CD4-positive, alpha-beta T cell (primary cell): ENCODE measurements at regions not wholly inside any gene's neighbourhood (a gene's known extent, or its start where the extent isn't known, plus 50 kb on each side); places are given as distances from the start of the nearest gene placed in this dataset.
A peak's percentile ranks its signal among the peaks of the same experiment; 100 is the strongest.

Source experiments
- ATAC-seq: fragments of 200-7000 bp; cut with Tn5 transposase; one replicate; pipeline ENCODE4 v1.10.0; 2022; ENCODE audit warnings: mild to moderate bottlenecking; ENCODE audit not compliant: poor library complexity
- CTCF ChIA-PET: fragments of 350-600 bp; sonication (Branson Sonifier 250); formaldehyde crosslinking; loops from one replicate; lab custom pipeline; 2021; ENCODE audit warnings: antibody characterized with exemption, inconsistent platforms; lab: Charles Lee
- POLR2A ChIA-PET: fragments of 350-600 bp; sonication (Branson Sonifier 250); formaldehyde crosslinking; loops from one replicate; lab custom pipeline; 2021; ENCODE audit warnings: antibody characterized with exemption, inconsistent platforms; lab: Charles Lee
- DNase-seq, 14 experiments: peaks; one replicate each; pipeline ENCODE4 v3.0.0-alpha.2; 2013 to 2020; ENCODE audit warnings: mixed read lengths in 2 of 14
- H3K27ac ChIP-seq, 2 donors: one replicate each; pipeline versions ENCODE4 v1.5.1 to v1.7.0; 2013; ENCODE audit warnings: low read length in 2 of 2, low read depth in 1 of 2, mild to moderate bottlenecking in 1 of 2
- H3K27me3 ChIP-seq, 2 experiments: 1 replicate in 1 of 2; 2 replicates in 1 of 2; pipeline versions ENCODE4 v1.6.1 to v1.7.0; 2013; ENCODE audit warnings: low read length in 2 of 2, control low read depth in 1 of 2, mild to moderate bottlenecking in 1 of 2, moderate library complexity in 1 of 2; ENCODE audit not compliant: insufficient read depth in 2 of 2, control insufficient read depth in 1 of 2
- H3K36me3 ChIP-seq: one replicate; pipeline ENCODE4 v1.6.1; 2013; ENCODE audit warnings: low read length, control low read depth; ENCODE audit not compliant: insufficient read depth
- H3K4me1 ChIP-seq: one replicate; pipeline ENCODE4 v1.6.1; 2013; ENCODE audit warnings: low read length, control low read depth; ENCODE audit not compliant: insufficient read depth
- H3K4me3 ChIP-seq: one replicate; pipeline ENCODE4 v1.5.1; 2013; ENCODE audit warnings: mild to moderate bottlenecking, low read length, moderate library complexity
- H3K9me3 ChIP-seq, 2 experiments: 1 replicate in 1 of 2; 2 replicates in 1 of 2; pipeline versions ENCODE4 v1.6.1 to v1.7.0; 2013; ENCODE audit warnings: low read length in 2 of 2, mild to moderate bottlenecking in 2 of 2, control low read depth in 1 of 2, moderate library complexity in 1 of 2; ENCODE audit not compliant: control insufficient read depth in 1 of 2, insufficient read depth in 1 of 2
- H3K27ac Mint-ChIP-seq: one replicate; pipeline ENCODE4 v1.8.0; 2020; ENCODE audit warnings: mixed read lengths
- H3K27me3 Mint-ChIP-seq: one replicate; pipeline ENCODE4 v1.8.0; 2021; ENCODE audit warnings: mixed read lengths
- H3K36me3 Mint-ChIP-seq: one replicate; pipeline ENCODE4 v1.8.0; 2021; ENCODE audit warnings: low read depth, mixed read lengths
- H3K4me1 Mint-ChIP-seq: one replicate; pipeline ENCODE4 v1.8.0; 2021; ENCODE audit warnings: low read depth, mixed read lengths
- H3K4me3 Mint-ChIP-seq: one replicate; pipeline ENCODE4 v1.8.0; 2020; ENCODE audit warnings: mild to moderate bottlenecking, mixed read lengths
- H3K9me3 Mint-ChIP-seq: one replicate; pipeline ENCODE4 v1.8.0; 2020; ENCODE audit warnings: mixed read lengths
- intact Hi-C, 2 experiments: fragments of 100-400 bp; cut with DNase I in 1 of 2; cut with micrococcal nuclease in 1 of 2; formaldehyde crosslinking; loops; one replicate each; pipeline versions ENCODE4 v1.15.1 to v1.9.0; 2023 to 2025; cut with DNase I, micrococcal nuclease
- TF ChIP-seq, protein P1 (sequence below): fragments of 200-600 bp; IDR thresholded peaks from one replicate; pipeline ENCODE4 v1.8.0; 2022; ENCODE audit warnings: antibody characterized with exemption, mild to moderate bottlenecking

DNA sequence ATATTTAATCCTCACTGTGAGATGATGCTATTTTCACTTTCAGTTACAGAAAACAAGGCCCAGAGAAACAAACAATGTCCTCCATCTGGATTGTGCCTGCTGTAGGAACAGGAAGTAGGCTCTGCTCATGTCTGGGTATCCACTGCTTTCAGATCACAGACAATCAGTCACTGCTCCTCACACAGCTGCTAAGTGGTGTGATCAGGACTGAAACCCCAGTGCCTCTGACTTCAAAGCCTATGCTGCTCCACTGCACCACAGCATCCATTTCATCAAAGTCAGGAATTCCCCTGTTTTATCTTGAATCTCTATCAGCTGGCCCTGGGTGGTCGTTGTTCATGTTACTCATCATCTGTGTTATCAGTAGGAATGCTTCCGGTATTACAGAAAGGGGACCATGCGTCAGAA lies 303.8 kb upstream of the TRIB2 start:
- Mint-ChIP-seq H3K9me3 (peaks cover 2% of the 10 kb centered on the region), H3K27ac (peak overlapping the region; percentile 29), H3K4me3 (no peak overlapping the region), H3K36me3 (no peaks in the 10 kb centered on the region), H3K4me1 (peaks cover 40% of the 10 kb centered on the region), H3K27me3 (no peaks in the 10 kb centered on the region)
- Histone ChIP-seq H3K9me3 (no peaks in the 10 kb centered on the region), H3K36me3 (no peaks in the 10 kb centered on the region), H3K27ac (no peak overlapping the region), H3K4me3 (no peak overlapping the region), H3K4me1 (peaks cover 21% of the 10 kb centered on the region), H3K27me3 (no peaks in the 10 kb centered on the region)
- TF ChIP-seq, protein P1, sequence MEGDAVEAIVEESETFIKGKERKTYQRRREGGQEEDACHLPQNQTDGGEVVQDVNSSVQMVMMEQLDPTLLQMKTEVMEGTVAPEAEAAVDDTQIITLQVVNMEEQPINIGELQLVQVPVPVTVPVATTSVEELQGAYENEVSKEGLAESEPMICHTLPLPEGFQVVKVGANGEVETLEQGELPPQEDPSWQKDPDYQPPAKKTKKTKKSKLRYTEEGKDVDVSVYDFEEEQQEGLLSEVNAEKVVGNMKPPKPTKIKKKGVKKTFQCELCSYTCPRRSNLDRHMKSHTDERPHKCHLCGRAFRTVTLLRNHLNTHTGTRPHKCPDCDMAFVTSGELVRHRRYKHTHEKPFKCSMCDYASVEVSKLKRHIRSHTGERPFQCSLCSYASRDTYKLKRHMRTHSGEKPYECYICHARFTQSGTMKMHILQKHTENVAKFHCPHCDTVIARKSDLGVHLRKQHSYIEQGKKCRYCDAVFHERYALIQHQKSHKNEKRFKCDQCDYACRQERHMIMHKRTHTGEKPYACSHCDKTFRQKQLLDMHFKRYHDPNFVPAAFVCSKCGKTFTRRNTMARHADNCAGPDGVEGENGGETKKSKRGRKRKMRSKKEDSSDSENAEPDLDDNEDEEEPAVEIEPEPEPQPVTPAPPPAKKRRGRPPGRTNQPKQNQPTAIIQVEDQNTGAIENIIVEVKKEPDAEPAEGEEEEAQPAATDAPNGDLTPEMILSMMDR, result no peak
- peak in 6 of 14 experiments; percentile 2 to 69 (median 44) for DNase-seq
- ChIA-PET CTCF (no interaction called here), POLR2A (interaction anchor here (1.5 kb wide), 1 partner anchor 304 kb away, joined by 10 read pairs; the partner anchor contains the start of gene TRIB2)
- ATAC-seq, result peak; percentile 79
- intact Hi-C loops, result loop anchor here in 1 of 2 experiments (5.0 kb wide), 1 partner anchor 594 kb away; no protein-coding TSS in a partner anchor

DNA sequence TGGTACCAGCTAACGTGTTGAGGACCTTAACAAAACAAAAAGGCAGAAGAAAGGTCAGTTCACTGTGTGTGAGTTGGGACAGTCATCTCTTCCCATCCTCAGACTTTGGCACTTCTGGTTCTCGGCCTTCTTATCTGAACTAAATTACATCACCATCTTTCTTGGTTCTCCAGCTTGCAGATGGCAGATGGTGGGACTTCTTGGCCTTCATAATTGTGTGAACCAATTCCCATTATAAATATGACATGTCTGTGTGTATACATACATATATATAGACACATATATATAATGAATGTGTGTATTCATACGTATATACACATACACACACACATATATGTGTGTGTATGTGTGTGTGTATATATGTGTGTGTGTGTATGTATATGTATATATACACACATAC lies 301.2 kb upstream of the TRIB2 start:
- Histone ChIP-seq H3K36me3 (no peaks in the 10 kb centered on the region), H3K4me1 (peaks cover 27% of the 10 kb centered on the region), H3K27ac (no peak overlapping the region), H3K27me3 (no peaks in the 10 kb centered on the region), H3K4me3 (no peak overlapping the region), H3K9me3 (no peaks in the 10 kb centered on the region)
- no peaks in the 10 kb centered on the region for H3K27me3 Mint-ChIP-seq
- ChIA-PET CTCF (interaction anchor here (1.2 to 3.4 kb wide), 3 partner anchors 10 to 515 kb away, joined by 5 to 16 read pairs (median 5); partner anchors contain the start of gene TRIB2), POLR2A (interaction anchor here (1.2 to 3.9 kb wide), 2 partner anchors 294 to 301 kb away, joined by 3 to 22 read pairs; partner anchors contain the start of gene TRIB2)
- intact Hi-C loops, result loop anchor here (5.0 kb wide), 4 partner anchors 192 to 592 kb away; no protein-coding TSS in a partner anchor
- no peaks in the 10 kb centered on the region for H3K36me3 Mint-ChIP-seq
- ATAC-seq (no peak), DNase-seq (no peak)
- no peak overlapping the region for H3K4me3 Mint-ChIP-seq
- H3K4me1 Mint-ChIP-seq, result peaks cover 58% of the 10 kb centered on the region
- H3K27ac Mint-ChIP-seq, result peak overlapping the region; percentile 36
- peaks cover 2% of the 10 kb centered on the region for H3K9me3 Mint-ChIP-seq
- TF ChIP-seq, protein P1, result no peak

- ChIA-PET CTCF (interaction anchor here (0.7 to 3.4 kb wide), 5 partner anchors 9 to 514 kb away, joined by 3 to 16 read pairs (median 5); partner anchors contain the start of gene TRIB2), POLR2A (interaction anchor here (3.9 kb wide), 1 partner anchor 300 kb away, joined by 22 read pairs; the partner anchor contains the start of gene TRIB2)
- intact Hi-C loops, result loop anchor here (1.0 to 5.0 kb wide), 6 partner anchors 191 to 591 kb away; partner anchors contain the start of gene TRIB2 (in 2 of the 2)
- DNase-seq (peak; percentile 40 to 86 (median 65)), ATAC-seq (peak; percentile 78)
- H3K36me3 ChIP-seq, result no peaks in the 10 kb centered on the region
- no peaks in the 10 kb centered on the region for H3K27me3 Mint-ChIP-seq
- peaks cover 27% of the 10 kb centered on the region for H3K4me1 ChIP-seq
- no peaks in the 10 kb centered on the region for H3K36me3 Mint-ChIP-seq
- no peaks in the 10 kb centered on the region for H3K9me3 ChIP-seq
- no peak overlapping the region for H3K4me3 ChIP-seq
- H3K27me3 ChIP-seq, result no peaks in the 10 kb centered on the region
- peaks cover 64% of the 10 kb centered on the region for H3K4me1 Mint-ChIP-seq
- H3K27ac ChIP-seq, result no peak overlapping the region
- TF ChIP-seq, protein P1, result peak; percentile 79
- H3K27ac Mint-ChIP-seq, result peak overlapping the region; percentile 50
- peak overlapping the region; percentile 5 for H3K4me3 Mint-ChIP-seq
- no peaks in the 10 kb centered on the region for H3K9me3 Mint-ChIP-seq
Observed at GRCh38 chr2:12416600-12416999, 300.1 kb upstream of the TRIB2 start.
